CD4-positive, alpha-beta memory T cell (primary cell): ENCODE measurements at regions not wholly inside any gene's neighbourhood (a gene's known extent, or its start where the extent isn't known, plus 50 kb on each side); places are given as distances from the start of the nearest gene placed in this dataset.

Source experiments
- CTCF ChIA-PET: fragments of 350-600 bp; sonication (Branson Sonifier 250); formaldehyde crosslinking; loops from one replicate; lab custom pipeline; 2021; ENCODE audit warnings: inconsistent platforms; ENCODE audit not compliant: partially characterized antibody; lab: Charles Lee
- POLR2A ChIA-PET: fragments of 350-600 bp; sonication (Branson Sonifier 250); formaldehyde crosslinking; loops from one replicate; lab custom pipeline; 2021; ENCODE audit not compliant: partially characterized antibody; lab: Charles Lee
- DNase-seq, 5 donors: peaks; one replicate each; pipeline versions ENCODE4 v3.0.0 to v3.0.0-alpha.2; 2020 to 2022; ENCODE audit warnings: mixed read lengths in 1 of 5
- H3K27ac ChIP-seq: one replicate; pipeline ENCODE4 v1.7.0; 2013; ENCODE audit warnings: low read depth, low read length
- H3K27me3 ChIP-seq: 2 replicates; pipeline ENCODE4 v1.7.0; 2013; ENCODE audit warnings: mild to moderate bottlenecking, low read length, moderate library complexity; ENCODE audit not compliant: insufficient read depth
- H3K36me3 ChIP-seq: 2 replicates; pipeline ENCODE4 v1.7.0; 2013; ENCODE audit warnings: mild to moderate bottlenecking, low read length, moderate library complexity; ENCODE audit not compliant: insufficient read depth
- H3K4me1 ChIP-seq: 2 replicates; pipeline ENCODE4 v1.7.0; 2013; ENCODE audit warnings: mild to moderate bottlenecking, low read length, moderate library complexity; ENCODE audit not compliant: insufficient read depth
- H3K4me3 ChIP-seq, 2 donors: one replicate each; pipeline ENCODE4 v1.7.0; 2013; ENCODE audit warnings: low read length in 2 of 2, mild to moderate bottlenecking in 1 of 2
- H3K9me3 ChIP-seq, 2 donors: one replicate each; pipeline ENCODE4 v1.7.0; 2013; ENCODE audit warnings: low read length in 2 of 2, control low read depth in 1 of 2; ENCODE audit not compliant: control insufficient read depth in 1 of 2
- H3K27ac Mint-ChIP-seq, 7 donors: one replicate each; pipeline ENCODE4 v1.8.0; 2020 to 2021; ENCODE audit warnings: mixed read lengths in 7 of 7, mild to moderate bottlenecking in 6 of 7, inconsistent platforms in 3 of 7, moderate library complexity in 3 of 7
- H3K27me3 Mint-ChIP-seq, 2 donors: one replicate each; pipeline ENCODE4 v1.8.0; 2020 to 2021; ENCODE audit warnings: mixed read lengths in 2 of 2
- H3K36me3 Mint-ChIP-seq, 2 donors: one replicate each; pipeline ENCODE4 v1.8.0; 2020 to 2021; ENCODE audit warnings: mixed read lengths in 2 of 2, inconsistent platforms in 1 of 2, mild to moderate bottlenecking in 1 of 2
- H3K4me1 Mint-ChIP-seq, 4 donors: one replicate each; pipeline ENCODE4 v1.8.0; 2020 to 2021; ENCODE audit warnings: mixed read lengths in 4 of 4, mild to moderate bottlenecking in 1 of 4
- H3K4me3 Mint-ChIP-seq, 8 donors: one replicate each; pipeline ENCODE4 v1.8.0; 2020 to 2021; ENCODE audit warnings: mixed read lengths in 8 of 8, mild to moderate bottlenecking in 7 of 8, moderate library complexity in 6 of 8, inconsistent platforms in 3 of 8
- H3K9me3 Mint-ChIP-seq, 8 donors: one replicate each; pipeline ENCODE4 v1.8.0; 2020 to 2021; ENCODE audit warnings: mixed read lengths in 8 of 8, mild to moderate bottlenecking in 5 of 8, inconsistent platforms in 3 of 8, moderate library complexity in 1 of 8
- intact Hi-C: fragments of 100-400 bp; cut with micrococcal nuclease; formaldehyde crosslinking; loops from one replicate; pipeline ENCODE4 v1.15.1; 2023

- Histone ChIP-seq H3K27ac (no peak overlapping the region), H3K4me3 (no peak overlapping the region), H3K27me3 (no peaks in the 10 kb centered on the region), H3K4me1 (no peaks in the 10 kb centered on the region), H3K9me3 (no peaks in the 10 kb centered on the region), H3K36me3 (no peaks in the 10 kb centered on the region)
- intact Hi-C loops = no loop called here
- DNase-seq = no peak
- Mint-ChIP-seq H3K36me3 (no peaks in the 10 kb centered on the region), H3K27me3 (no peaks in the 10 kb centered on the region), H3K27ac (no peak overlapping the region), H3K4me3 (no peak overlapping the region), H3K9me3 (peaks cover 0 to 9% (median 3%) of the 10 kb centered on the region in 8 donors), H3K4me1 (no peaks in the 10 kb centered on the region)
- CTCF ChIA-PET = no interaction called here
- POLR2A ChIA-PET = no interaction called here
Measured at GRCh38 chr10:125334545-125334944, 174.2 kb upstream of the CTBP2 start.

- Mint-ChIP-seq H3K36me3 (no peaks in the 10 kb centered on the region), H3K4me3 (no peak overlapping the region), H3K4me1 (no peaks in the 10 kb centered on the region), H3K27me3 (no peaks in the 10 kb centered on the region), H3K9me3 (peaks cover 0 to 7% (median 3%) of the 10 kb centered on the region in 8 donors), H3K27ac (no peak overlapping the region)
- intact Hi-C loops = no loop called here
- no peaks in the 10 kb centered on the region for H3K4me1 ChIP-seq
- POLR2A ChIA-PET = no interaction called here
- no peaks in the 10 kb centered on the region for H3K36me3 ChIP-seq
- no peak overlapping the region for H3K27ac ChIP-seq
- CTCF ChIA-PET = no interaction called here
- no peak for DNase-seq
- no peaks in the 10 kb centered on the region for H3K9me3 ChIP-seq
- H3K27me3 ChIP-seq = no peaks in the 10 kb centered on the region
- no peak overlapping the region for H3K4me3 ChIP-seq
Measured at GRCh38 chr10:125333769-125334168, 173.4 kb upstream of the CTBP2 start.

- H3K9me3 ChIP-seq = no peaks in the 10 kb centered on the region
- no peaks in the 10 kb centered on the region for H3K27me3 ChIP-seq
- no peak for DNase-seq
- no peaks in the 10 kb centered on the region for H3K36me3 ChIP-seq
- H3K27ac ChIP-seq = no peak overlapping the region
- Mint-ChIP-seq H3K4me1 (no peaks in the 10 kb centered on the region), H3K4me3 (no peak overlapping the region), H3K27me3 (no peaks in the 10 kb centered on the region), H3K36me3 (no peaks in the 10 kb centered on the region), H3K9me3 (peaks cover 0 to 7% (median 3%) of the 10 kb centered on the region in 8 donors), H3K27ac (no peak overlapping the region)
- ChIA-PET POLR2A (no interaction called here), CTCF (no interaction called here)
- intact Hi-C loops = no loop called here
- no peak overlapping the region for H3K4me3 ChIP-seq
- H3K4me1 ChIP-seq = no peaks in the 10 kb centered on the region
Measured at GRCh38 chr10:125333209-125333591, 172.8 kb upstream of the CTBP2 start.

- DNase-seq = no peak
- Histone ChIP-seq H3K4me3 (no peak overlapping the region), H3K27me3 (no peaks in the 10 kb centered on the region), H3K27ac (no peak overlapping the region), H3K9me3 (no peaks in the 10 kb centered on the region), H3K36me3 (no peaks in the 10 kb centered on the region), H3K4me1 (no peaks in the 10 kb centered on the region)
- POLR2A ChIA-PET = no interaction called here
- no peaks in the 10 kb centered on the region for H3K27me3 Mint-ChIP-seq
- CTCF ChIA-PET = no interaction called here
- H3K36me3 Mint-ChIP-seq = no peaks in the 10 kb centered on the region
- H3K4me3 Mint-ChIP-seq = no peak overlapping the region
- intact Hi-C loops = no loop called here
- H3K9me3 Mint-ChIP-seq = peaks cover 0 to 10% (median 3%) of the 10 kb centered on the region in 8 donors
- no peak overlapping the region for H3K27ac Mint-ChIP-seq
- H3K4me1 Mint-ChIP-seq = no peaks in the 10 kb centered on the region
Measured at GRCh38 chr10:125332548-125333208, 172.3 kb upstream of the CTBP2 start.

GRCh38 chr10:125331056-125331455, 170.7 kb upstream of the CTBP2 start:
- Mint-ChIP-seq H3K9me3 (peaks cover 1 to 16% (median 4%) of the 10 kb centered on the region in 8 donors), H3K27me3 (no peaks in the 10 kb centered on the region), H3K4me3 (no peak overlapping the region), H3K36me3 (no peaks in the 10 kb centered on the region), H3K4me1 (no peaks in the 10 kb centered on the region), H3K27ac (no peak overlapping the region)
- Histone ChIP-seq H3K36me3 (no peaks in the 10 kb centered on the region), H3K9me3 (no peaks in the 10 kb centered on the region), H3K4me1 (no peaks in the 10 kb centered on the region), H3K27me3 (no peaks in the 10 kb centered on the region), H3K27ac (no peak overlapping the region), H3K4me3 (no peak overlapping the region)
- intact Hi-C loops = no loop called here
- POLR2A ChIA-PET = no interaction called here
- DNase-seq = no peak
- CTCF ChIA-PET = no interaction called here

- Mint-ChIP-seq H3K36me3 (no peaks in the 10 kb centered on the region), H3K9me3 (peaks cover 0 to 28% (median 10%) of the 10 kb centered on the region in 8 donors), H3K4me1 (no peaks in the 10 kb centered on the region), H3K27me3 (no peaks in the 10 kb centered on the region), H3K4me3 (no peak overlapping the region), H3K27ac (no peak overlapping the region)
- H3K4me3 ChIP-seq = no peak overlapping the region
- H3K36me3 ChIP-seq = no peaks in the 10 kb centered on the region
- no peak for DNase-seq
- H3K27ac ChIP-seq = no peak overlapping the region
- intact Hi-C loops = no loop called here
- no peaks in the 10 kb centered on the region for H3K27me3 ChIP-seq
- ChIA-PET POLR2A (no interaction called here), CTCF (no interaction called here)
- H3K9me3 ChIP-seq = no peaks in the 10 kb centered on the region
- no peaks in the 10 kb centered on the region for H3K4me1 ChIP-seq
Measured at GRCh38 chr10:125329056-125329455, 168.7 kb upstream of the CTBP2 start.

GRCh38 chr10:125325326-125325725, 165.0 kb upstream of the CTBP2 start:
- Histone ChIP-seq H3K36me3 (no peaks in the 10 kb centered on the region), H3K4me3 (no peak overlapping the region), H3K27ac (no peak overlapping the region), H3K4me1 (no peaks in the 10 kb centered on the region), H3K27me3 (no peaks in the 10 kb centered on the region), H3K9me3 (no peaks in the 10 kb centered on the region)
- intact Hi-C loops = no loop called here
- no peaks in the 10 kb centered on the region for H3K36me3 Mint-ChIP-seq
- H3K27ac Mint-ChIP-seq = no peak overlapping the region
- no peaks in the 10 kb centered on the region for H3K27me3 Mint-ChIP-seq
- CTCF ChIA-PET = no interaction called here
- peaks cover 0 to 28% (median 17%) of the 10 kb centered on the region in 8 donors for H3K9me3 Mint-ChIP-seq
- H3K4me3 Mint-ChIP-seq = no peak overlapping the region
- no peak for DNase-seq
- POLR2A ChIA-PET = no interaction called here
- H3K4me1 Mint-ChIP-seq = no peaks in the 10 kb centered on the region

GRCh38 chr10:125316436-125316835, 156.1 kb upstream of the CTBP2 start:
- ChIA-PET CTCF (no interaction called here), POLR2A (no interaction called here)
- H3K4me3 ChIP-seq = no peak overlapping the region
- H3K27me3 Mint-ChIP-seq = no peaks in the 10 kb centered on the region
- H3K36me3 Mint-ChIP-seq = no peaks in the 10 kb centered on the region
- no peaks in the 10 kb centered on the region for H3K4me1 ChIP-seq
- H3K27ac ChIP-seq = no peak overlapping the region
- no peaks in the 10 kb centered on the region for H3K36me3 ChIP-seq
- H3K27ac Mint-ChIP-seq = no peak overlapping the region
- no peaks in the 10 kb centered on the region for H3K27me3 ChIP-seq
- H3K4me1 Mint-ChIP-seq = no peaks in the 10 kb centered on the region
- DNase-seq = no peak
- H3K9me3 Mint-ChIP-seq = peaks cover 0 to 17% (median 2%) of the 10 kb centered on the region in 8 donors
- H3K4me3 Mint-ChIP-seq = no peak overlapping the region
- intact Hi-C loops = no loop called here
- H3K9me3 ChIP-seq = no peaks in the 10 kb centered on the region
